Fibroblast of upper back skin (primary cell): ENCODE measurements at regions not wholly inside any gene's neighbourhood (a gene's known extent, or its start where the extent isn't known, plus 50 kb on each side); places are given as distances from the start of the nearest gene placed in this dataset.
A peak's percentile ranks its signal among the peaks of the same experiment; 100 is the strongest.

Source experiments
- DNase-seq: peaks from one replicate; pipeline ENCODE4 v3.0.0-alpha.2; 2013

- DNase-seq = no peak
Observed at GRCh38 chr7:156475179-156475578, 165.4 kb upstream of the RNF32 start.

DNA sequence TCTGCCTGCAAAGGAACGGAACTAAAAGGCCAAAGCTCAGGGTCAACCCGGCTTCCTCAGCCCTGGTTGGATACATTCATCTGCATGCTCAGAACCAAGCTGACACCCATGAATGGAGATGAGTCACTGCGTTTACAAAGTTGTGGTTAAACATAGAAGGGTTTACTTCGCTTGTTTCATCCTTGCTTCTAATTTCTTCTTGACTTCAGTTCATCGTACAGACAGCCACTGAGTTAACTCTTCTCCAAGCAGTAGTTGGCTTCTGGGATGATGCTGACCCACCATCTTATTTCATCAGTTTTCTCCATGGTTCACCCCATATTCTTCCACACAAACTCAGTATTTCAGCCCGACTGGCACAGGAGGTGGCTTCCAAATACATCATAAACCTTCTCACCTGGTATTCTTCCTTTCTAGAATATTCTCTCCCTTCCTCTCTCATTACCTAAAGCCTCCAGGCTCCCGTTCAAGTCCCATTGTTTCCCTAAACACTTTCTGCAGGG, 166.3 kb upstream of the RNF32 start:
- DNase-seq = peak; percentile 11

- DNase-seq = peak; percentile 3
Observed at GRCh38 chr7:156473476-156474240, 166.9 kb upstream of the RNF32 start.

DNA sequence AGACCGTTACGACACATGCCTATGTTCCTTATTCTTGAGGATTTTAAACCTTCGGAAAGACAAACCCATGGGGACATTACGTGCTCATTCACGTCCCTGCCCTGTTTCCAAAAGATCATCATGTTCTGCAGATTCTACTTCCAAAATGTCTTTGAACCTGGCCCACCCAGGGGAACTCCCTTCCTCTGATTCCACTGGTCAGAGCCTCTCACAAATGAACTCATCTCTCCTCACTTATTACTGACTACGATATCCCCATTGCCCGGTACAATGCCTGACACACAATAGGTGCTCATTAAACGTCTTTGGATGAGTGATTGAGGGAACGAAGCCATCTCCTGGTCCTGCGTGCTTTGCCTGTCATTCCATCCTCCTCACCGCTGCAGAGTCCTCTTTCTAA, 168.3 kb upstream of the RNF32 start:
- DNase-seq = no peak

GRCh38 chr7:156470399-156471320, 169.9 kb upstream of the RNF32 start:
- no peak for DNase-seq

GRCh38 chr7:156466955-156467625, 173.5 kb upstream of the RNF32 start:
- no peak for DNase-seq

DNA sequence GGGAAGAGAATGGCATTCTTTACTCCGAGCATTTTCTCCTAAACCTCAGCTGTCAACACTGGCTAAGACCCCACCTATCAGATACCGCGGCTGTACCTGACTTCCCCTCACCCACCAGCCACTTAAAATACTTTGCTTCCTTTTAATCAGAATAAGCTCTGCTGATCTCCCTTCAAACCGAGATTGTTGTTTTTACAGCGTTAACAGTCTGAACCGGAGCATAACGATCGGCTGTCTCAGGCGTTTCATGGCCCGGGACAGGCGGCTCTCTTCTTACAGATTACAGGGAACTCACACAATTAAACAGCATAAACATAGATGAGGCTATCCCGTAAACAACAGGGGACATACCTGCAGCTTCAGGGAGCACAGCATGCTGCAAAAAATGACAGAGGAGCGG, 174.3 kb upstream of the RNF32 start:
- no peak for DNase-seq

DNA sequence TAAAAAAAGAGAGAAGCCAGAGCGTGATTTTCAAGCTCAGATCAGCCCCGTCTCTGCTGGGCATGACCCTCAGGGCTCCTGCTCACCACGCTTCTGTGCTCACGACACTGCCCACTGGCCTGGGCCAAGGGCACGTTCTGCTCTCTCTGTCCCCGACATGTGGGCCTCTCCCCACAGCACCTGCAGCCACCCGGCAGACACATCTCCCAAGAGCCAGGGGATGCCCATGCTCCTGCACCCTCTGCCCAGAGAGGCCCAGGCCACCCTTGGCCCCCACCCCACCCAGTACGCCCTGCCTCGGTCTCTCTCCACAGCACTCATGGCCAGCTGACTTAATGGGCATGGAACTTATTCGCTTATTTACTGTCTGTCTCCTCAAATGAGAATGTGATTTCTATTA, 175.4 kb upstream of the RNF32 start:
- no peak for DNase-seq

- no peak for DNase-seq
Observed at GRCh38 chr7:156464339-156464738, 176.2 kb upstream of the RNF32 start.

GRCh38 chr7:156463280-156463679, 177.3 kb upstream of the RNF32 start:
- DNase-seq = no peak

DNA sequence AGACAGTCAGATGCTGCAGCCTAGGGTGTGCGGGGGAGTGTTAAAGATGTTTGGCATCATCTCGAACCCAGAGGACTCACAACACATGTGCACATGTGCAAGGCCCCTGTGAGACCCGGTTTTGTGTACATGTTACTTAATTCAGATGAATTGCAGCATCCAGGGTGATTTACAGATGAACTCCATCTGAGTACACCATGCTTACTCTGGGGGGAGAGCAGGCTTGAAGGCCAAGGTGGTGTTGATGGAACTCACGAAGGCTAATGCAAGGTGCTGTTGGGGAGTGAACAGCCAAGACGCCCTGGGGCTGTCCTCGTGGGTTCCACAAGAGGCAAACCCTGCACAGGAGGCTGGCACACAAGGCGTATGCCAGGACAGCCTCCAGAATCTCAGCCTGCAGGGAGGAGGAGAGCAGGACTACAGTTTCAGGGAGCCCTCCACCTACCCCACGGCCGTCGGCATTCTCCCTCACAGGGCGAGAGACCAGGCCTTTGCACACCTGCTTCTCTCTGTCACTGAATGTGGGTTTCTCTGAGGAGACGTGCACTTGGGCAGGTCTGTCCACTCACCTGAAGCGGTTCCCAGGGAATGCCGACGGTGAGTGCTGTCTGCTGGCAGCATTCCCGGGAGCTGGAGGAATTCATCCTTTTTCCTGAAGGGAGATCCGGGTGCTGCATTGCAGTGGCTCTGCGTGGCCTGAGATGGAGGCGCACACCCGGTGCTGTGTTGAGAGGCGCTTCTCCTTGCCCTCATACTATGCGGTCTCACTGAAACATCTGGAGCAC, 178.5 kb upstream of the RNF32 start:
- DNase-seq = no peak

DNA sequence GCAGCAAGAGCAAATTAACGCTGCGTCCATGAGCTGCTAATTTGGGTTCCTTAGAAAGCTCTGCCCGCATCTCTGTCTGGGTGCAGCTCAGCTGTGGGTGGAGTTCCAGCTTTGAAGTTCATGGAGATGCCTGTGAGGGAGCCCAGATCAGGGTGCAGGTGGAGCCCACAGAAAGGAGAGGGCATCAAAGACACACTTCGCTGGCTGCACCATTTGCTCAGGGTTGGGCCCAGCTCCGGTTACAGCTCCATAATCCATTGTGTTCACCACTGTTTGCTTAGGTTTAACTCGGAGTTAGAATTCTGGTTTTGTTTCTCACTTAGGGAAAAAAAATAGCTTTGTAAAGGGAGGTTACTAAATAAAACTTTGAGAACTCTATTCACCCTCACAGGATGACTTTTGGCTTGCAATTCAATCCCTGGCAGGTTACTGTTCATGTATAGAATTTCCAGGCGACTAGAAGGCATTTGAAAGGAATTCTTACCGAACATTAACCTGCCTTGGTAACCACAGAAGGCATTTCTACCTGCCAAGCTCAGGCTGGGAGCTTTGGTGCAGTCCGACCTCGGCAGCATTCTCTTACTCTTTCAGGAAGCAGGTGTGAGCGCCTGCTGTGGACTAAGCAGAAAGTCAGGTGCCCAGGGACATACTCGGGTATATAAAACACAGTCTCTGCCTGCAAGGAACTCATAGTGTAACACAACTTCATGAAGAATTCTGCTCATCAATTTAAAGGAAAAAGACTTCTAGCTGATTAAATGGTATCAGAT, 179.5 kb upstream of the RNF32 start:
- DNase-seq = no peak

DNA sequence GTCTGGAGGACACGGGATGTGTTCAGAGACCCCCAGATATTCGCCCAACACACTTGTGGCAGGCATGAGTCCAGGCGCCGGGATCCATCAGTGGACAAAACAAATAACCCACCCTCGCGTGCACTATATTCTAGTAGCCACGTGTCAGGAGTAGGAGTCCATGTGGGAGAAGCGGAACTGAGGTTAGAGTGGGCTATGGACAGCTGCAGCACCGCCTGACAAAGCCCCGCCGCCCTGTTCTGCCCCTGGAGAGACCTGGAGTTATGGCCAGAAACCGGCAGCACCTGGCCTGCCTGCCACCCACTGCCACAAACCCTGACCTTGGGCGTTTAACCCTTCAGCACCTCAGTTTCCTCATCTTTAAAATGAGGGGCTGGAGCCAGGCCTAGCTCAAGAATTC, 181.0 kb upstream of the RNF32 start:
- no peak for DNase-seq

DNA sequence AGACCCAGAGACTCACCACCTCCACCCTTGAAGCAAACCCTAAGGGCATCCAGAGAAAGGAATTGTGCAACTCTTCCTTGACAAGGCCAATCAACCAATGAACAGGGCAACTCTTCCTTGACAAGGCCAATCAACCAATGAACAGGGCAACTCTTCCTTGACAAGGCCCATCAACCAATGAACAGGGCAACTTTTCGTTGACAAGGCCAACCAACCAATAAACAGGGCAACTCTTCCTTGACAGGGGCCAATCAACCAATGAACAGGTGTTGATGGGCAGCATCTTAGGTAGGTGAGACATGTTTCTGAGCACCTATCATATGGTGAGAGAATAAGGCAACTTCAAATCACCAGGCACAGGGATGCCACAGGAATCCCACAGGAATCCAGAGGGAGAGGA, 181.5 kb upstream of the RNF32 start:
- no peak for DNase-seq

GRCh38 chr7:156458011-156458410, 182.6 kb upstream of the RNF32 start:
- no peak for DNase-seq

DNA sequence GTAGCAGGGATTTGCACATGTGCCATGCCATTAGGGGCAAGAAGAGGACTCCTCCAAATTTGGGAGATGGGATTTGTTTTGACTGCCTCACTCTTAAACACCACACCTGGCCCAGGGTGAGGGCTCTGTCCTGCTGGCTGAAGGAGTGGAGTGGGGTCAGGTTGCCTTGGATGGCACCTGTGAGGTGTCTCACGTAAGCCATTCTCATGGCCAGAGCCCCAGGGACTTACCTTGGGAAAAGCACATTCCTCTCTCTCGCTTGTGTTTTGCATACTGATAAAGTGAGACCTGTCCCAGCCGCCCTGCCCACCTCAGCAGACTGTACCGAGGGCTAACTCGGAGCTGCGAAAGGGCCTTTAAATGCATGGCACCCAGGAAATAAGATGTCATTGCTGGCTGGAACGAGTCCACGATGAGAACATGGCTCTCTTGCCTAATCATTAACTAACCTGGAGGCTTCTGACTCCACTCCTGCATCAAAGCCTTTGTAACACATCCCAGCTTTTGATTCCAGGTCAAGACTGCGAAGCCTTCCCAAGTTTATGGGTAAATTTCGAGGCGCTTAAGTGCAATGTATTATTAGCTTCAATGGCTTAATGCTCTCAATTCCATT, 184.0 kb upstream of the RNF32 start:
- DNase-seq = no peak

- DNase-seq = no peak
Observed at GRCh38 chr7:156456032-156456431, 184.5 kb upstream of the RNF32 start.

- DNase-seq = no peak
Observed at GRCh38 chr7:156450473-156450872, 190.1 kb upstream of the RNF32 start.

DNA sequence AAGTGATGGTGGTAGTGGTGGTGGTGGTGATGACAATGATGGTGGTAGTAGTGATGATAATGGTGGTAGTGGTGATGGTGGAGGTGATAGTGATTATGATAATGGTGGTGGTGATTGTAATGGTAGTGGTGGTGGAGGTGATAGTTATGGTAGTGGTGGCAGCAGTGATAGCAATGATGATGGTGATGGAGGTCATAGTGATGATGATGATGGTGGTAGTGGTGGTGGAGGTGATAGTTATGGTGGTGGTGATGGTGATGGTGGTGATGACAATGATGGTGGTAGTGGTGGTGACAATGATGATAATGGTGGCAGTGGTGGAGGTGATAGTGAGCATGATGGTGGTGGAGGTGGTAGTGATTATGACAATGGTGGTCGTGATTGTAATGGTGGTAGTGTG, 191.7 kb upstream of the RNF32 start:
- no peak for DNase-seq

DNA sequence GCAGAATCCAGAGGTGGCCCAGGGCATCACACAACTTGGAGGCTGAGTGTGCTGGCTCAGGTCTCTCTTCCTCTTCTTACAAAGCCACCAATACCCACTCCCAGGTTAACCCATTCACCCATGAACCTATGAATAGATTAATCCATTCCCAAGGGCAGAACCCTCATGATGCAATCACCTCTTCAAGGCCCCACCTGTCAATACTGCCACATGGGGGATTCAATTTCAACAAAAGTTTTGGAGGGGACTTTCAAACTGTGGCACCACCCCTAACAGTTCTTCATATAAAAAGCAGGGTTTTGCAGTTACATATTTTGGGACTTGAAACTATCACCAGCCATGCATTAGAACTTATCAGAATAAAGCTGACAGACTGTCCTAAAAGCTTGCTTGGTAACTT, 193.6 kb upstream of the RNF32 start:
- DNase-seq = no peak
